Peyer's patch (tissue), 4 donors: ENCODE measurements at regions not wholly inside any gene's neighbourhood (a gene's known extent, or its start where the extent isn't known, plus 50 kb on each side); places are given as distances from the start of the nearest gene placed in this dataset.
"Not testable (repeated sequence)": the region's sequence is repeated elsewhere in the genome, so short reads cannot be mapped to it uniquely, and the experiment has no call there.

Experiments
- DNase-seq, 3 donors: peaks; one replicate each; pipeline ENCODE4 v3.0.0-alpha.2; 2017 to 2019
- H3K27ac ChIP-seq, 4 donors: fragments of 200-600 bp; sonication (generic); one replicate each; pipeline ENCODE4 v1.5.1; 2016 to 2019
- H3K27me3 ChIP-seq, 2 donors: fragments of 200-600 bp; sonication (generic); one replicate each; pipeline ENCODE4 v1.5.1; 2019
- H3K36me3 ChIP-seq, 3 donors: fragments of 200-600 bp; sonication (generic); one replicate each; pipeline ENCODE4 v1.5.1; 2016 to 2019
- H3K4me1 ChIP-seq, 4 donors: fragments of 200-600 bp; sonication (generic); one replicate each; pipeline ENCODE4 v1.5.1; 2016 to 2019
- H3K4me3 ChIP-seq, 4 donors: fragments of 200-600 bp; sonication (generic); 1 replicate in 3 of 4; 2 replicates in 1 of 4; pipeline ENCODE4 v1.5.1; 2016 to 2019; ENCODE audit warnings: mild to moderate bottlenecking in 1 of 4
- H3K9me3 ChIP-seq, 4 donors: fragments of 200-600 bp; sonication (generic); one replicate each; pipeline ENCODE4 v1.5.1; 2016 to 2019; ENCODE audit warnings: mild to moderate bottlenecking in 1 of 4
- POLR2A ChIP-seq, 2 donors: fragments of 450-650 bp; IDR thresholded peaks; one replicate each; pipeline ENCODE4 v1.5.1; 2017; ENCODE audit warnings: antibody characterized with exemption in 2 of 2, mild to moderate bottlenecking in 2 of 2, moderate library complexity in 2 of 2
- TF ChIP-seq, protein P1 (sequence below), 6 experiments: fragments of 450-650 bp in 4 of 6; fragments of 200-600 bp in 2 of 6; sonication (generic) in 1 of 6; IDR thresholded peaks; one replicate each; pipeline ENCODE4 v1.5.1; 2017 to 2019; ENCODE audit warnings: antibody characterized with exemption in 6 of 6, mild to moderate bottlenecking in 3 of 6, moderate library complexity in 1 of 6

DNA sequence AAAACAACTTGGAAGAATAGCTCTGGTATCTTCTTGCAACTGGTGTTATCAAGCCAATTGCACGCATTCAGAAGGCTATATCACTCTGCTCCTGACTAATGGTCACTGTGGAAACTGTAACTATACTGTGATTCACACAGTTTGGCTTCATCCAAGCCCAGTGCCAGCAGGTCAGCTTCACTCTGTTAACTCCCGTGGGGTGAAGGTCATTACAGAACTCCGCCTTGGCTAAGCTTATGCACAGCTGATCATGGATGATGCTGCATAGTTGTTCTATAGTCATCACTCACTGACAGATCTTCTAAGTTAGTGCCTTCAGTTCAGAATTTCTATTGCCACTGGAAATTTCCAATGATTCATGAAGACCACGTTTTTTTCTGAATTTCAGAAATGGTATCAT is 497.2 kb upstream of the NETO1 start:
- Histone ChIP-seq H3K4me1 (no peaks in the 10 kb centered on the region), H3K9me3 (no peaks in the 10 kb centered on the region), H3K4me3 (no peak overlapping the region), H3K27ac (no peak overlapping the region), H3K36me3 (no peaks in the 10 kb centered on the region), H3K27me3 (no peaks in the 10 kb centered on the region)
- no peak for TF ChIP-seq POLR2A (IDR thresholded peaks at IDR 0.05)
- TF ChIP-seq, protein P1, sequence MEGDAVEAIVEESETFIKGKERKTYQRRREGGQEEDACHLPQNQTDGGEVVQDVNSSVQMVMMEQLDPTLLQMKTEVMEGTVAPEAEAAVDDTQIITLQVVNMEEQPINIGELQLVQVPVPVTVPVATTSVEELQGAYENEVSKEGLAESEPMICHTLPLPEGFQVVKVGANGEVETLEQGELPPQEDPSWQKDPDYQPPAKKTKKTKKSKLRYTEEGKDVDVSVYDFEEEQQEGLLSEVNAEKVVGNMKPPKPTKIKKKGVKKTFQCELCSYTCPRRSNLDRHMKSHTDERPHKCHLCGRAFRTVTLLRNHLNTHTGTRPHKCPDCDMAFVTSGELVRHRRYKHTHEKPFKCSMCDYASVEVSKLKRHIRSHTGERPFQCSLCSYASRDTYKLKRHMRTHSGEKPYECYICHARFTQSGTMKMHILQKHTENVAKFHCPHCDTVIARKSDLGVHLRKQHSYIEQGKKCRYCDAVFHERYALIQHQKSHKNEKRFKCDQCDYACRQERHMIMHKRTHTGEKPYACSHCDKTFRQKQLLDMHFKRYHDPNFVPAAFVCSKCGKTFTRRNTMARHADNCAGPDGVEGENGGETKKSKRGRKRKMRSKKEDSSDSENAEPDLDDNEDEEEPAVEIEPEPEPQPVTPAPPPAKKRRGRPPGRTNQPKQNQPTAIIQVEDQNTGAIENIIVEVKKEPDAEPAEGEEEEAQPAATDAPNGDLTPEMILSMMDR (IDR thresholded peaks at IDR 0.05): no peak
- DNase-seq: no peak

DNA sequence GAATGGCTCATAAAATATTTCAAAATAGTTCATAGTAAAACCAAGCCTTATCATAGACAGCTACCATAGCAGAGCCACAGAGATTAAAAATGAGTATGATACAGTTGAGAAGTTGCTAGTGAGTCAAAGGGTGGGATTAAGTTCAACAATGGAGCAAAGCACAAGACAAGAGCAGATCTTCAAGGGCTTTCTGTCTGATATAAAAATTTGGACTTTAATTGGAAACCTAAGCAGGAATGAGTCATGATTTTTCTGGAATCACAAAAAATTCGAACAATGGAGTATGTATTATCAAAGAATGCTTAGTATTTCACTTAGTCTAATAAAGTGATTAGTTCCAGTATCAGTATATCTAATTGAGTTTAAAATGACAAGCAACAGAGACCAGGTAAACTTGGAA is 487.3 kb upstream of the NETO1 start:
- no peaks in the 10 kb centered on the region for H3K27me3 ChIP-seq
- no peaks in the 10 kb centered on the region for H3K36me3 ChIP-seq
- no peaks in the 10 kb centered on the region for H3K9me3 ChIP-seq
- no peak for DNase-seq
- no peak for TF ChIP-seq POLR2A (IDR thresholded peaks at IDR 0.05)
- TF ChIP-seq, protein P1 (IDR thresholded peaks at IDR 0.05): no peak
- no peaks in the 10 kb centered on the region for H3K4me1 ChIP-seq
- H3K4me3 ChIP-seq: no peak overlapping the region
- no peak overlapping the region for H3K27ac ChIP-seq

DNA sequence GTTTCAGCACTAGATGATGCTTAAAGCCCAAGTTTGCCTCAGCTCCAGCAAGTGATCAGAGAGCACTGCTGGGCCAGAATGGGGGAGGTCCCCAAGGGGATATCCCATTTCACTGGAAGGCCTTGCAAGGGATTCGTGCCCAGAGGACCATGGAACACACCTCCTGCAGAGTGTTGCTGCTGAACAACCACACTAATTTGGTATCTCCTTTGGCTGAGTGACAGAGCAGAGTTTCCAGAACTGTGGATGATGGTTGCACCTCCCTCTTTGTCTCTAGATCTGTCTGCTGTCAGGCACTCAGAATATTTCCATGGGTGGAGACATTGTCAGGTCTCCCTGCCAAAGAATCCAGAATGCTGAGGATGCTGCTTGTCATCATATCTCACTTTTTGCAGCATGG is 484.8 kb upstream of the NETO1 start:
- no peak for TF ChIP-seq POLR2A (IDR thresholded peaks at IDR 0.05)
- TF ChIP-seq, protein P1 (IDR thresholded peaks at IDR 0.05): no peak
- Histone ChIP-seq H3K27ac (no peak overlapping the region), H3K27me3 (no peaks in the 10 kb centered on the region), H3K4me1 (no peaks in the 10 kb centered on the region), H3K9me3 (no peaks in the 10 kb centered on the region), H3K36me3 (no peaks in the 10 kb centered on the region), H3K4me3 (no peak overlapping the region)
- DNase-seq: no peak

DNA sequence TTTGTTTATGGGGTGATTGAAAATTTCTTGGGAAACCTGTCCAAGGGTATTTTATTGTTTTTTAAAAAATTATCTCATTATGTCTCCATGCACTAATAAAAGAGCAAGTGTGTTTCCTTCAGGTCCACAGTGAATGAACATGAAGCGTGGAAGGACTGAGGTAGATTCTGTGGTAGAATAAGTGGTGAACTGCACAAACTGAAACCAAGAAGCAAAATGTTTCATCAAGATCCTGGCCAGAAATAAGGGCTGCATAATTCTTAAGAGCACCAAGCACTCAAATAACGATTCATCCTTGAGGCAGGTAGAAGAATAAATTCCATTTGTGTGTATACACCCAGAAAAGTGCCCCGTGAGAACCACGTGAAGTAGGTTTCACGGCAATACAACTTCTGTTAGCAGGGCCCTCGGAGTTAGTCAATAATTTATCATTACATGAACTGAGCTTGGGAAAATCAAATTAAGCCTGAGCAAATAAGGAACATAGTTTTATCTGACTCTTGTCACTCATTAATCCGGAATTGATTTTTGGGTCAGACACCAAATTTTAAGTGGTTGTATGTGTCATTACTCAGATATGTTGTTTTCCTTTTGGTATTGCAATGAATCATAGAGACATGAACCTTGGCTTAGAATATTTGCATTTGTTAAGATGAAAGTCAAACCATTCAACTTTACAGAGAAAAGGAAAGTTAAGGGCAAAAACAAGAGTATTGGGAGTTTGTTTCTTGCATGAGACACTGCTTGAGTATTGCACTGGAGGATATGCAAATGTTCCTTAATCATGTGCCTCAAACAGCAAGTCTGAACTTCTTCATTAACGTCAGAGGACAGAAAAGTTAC is 472.6 kb upstream of the NETO1 start:
- Histone ChIP-seq H3K27ac (no peak overlapping the region), H3K4me3 (no peak overlapping the region), H3K36me3 (no peaks in the 10 kb centered on the region), H3K4me1 (no peaks in the 10 kb centered on the region), H3K9me3 (no peaks in the 10 kb centered on the region), H3K27me3 (no peaks in the 10 kb centered on the region)
- DNase-seq: no peak
- TF ChIP-seq, protein P1 (IDR thresholded peaks at IDR 0.05): no peak
- TF ChIP-seq POLR2A (IDR thresholded peaks at IDR 0.05): no peak

DNA sequence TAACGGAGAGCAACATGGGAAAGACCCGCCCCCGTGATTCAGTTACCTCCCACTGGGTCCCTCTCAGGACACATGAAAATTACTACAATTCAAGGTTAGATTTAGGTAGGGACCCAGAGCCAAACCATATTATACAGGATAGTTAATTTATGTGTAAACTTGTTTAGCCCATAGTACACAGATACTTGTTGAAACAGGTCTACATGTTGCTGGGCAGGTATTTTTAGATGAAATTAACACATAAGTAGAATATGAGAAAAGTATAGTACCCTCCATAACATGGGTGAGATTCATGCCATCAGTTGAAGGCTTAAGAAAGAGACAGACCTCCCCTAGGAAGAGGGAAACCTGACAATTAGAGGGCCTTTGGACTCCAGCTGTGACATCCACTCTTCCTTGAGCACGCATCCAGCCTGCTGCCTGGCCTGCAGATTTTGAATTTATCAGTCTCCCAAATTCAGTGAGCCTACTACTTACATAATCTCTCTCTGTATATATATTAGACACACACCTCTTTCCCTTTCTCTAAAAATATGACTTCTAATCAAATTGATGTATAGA is 463.5 kb upstream of the NETO1 start:
- no peak for TF ChIP-seq POLR2A (IDR thresholded peaks at IDR 0.05)
- TF ChIP-seq, protein P1 (IDR thresholded peaks at IDR 0.05): no peak
- no peak overlapping the region for H3K4me3 ChIP-seq
- no peaks in the 10 kb centered on the region for H3K36me3 ChIP-seq
- no peak for DNase-seq
- H3K9me3 ChIP-seq: no peaks in the 10 kb centered on the region
- H3K27ac ChIP-seq: no peak overlapping the region
- H3K27me3 ChIP-seq: no peaks in the 10 kb centered on the region
- H3K4me1 ChIP-seq: no peaks in the 10 kb centered on the region

DNA sequence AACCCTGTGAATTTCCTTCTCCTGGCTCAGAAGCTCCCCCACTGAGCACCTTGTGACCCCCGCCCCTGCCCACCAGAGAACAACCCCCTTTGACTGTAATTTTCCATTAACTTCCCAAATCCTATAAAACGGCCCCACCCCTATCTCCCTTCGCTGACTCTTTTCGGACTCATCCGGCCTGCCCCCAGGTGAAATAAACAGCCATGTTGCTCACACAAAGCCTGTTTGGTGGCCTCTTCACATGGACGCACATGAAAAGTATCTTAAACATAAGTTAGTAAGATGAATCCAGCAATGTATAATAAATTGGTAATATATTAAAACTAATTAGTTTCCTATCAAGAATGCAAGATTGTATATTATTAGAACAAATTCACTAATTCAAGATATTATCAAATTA is 462.3 kb upstream of the NETO1 start:
- H3K4me1 ChIP-seq, H3K4me3 ChIP-seq, H3K27me3 ChIP-seq, H3K9me3 ChIP-seq, DNase-seq, H3K27ac ChIP-seq, H3K36me3 ChIP-seq: not testable (repeated sequence)

DNA sequence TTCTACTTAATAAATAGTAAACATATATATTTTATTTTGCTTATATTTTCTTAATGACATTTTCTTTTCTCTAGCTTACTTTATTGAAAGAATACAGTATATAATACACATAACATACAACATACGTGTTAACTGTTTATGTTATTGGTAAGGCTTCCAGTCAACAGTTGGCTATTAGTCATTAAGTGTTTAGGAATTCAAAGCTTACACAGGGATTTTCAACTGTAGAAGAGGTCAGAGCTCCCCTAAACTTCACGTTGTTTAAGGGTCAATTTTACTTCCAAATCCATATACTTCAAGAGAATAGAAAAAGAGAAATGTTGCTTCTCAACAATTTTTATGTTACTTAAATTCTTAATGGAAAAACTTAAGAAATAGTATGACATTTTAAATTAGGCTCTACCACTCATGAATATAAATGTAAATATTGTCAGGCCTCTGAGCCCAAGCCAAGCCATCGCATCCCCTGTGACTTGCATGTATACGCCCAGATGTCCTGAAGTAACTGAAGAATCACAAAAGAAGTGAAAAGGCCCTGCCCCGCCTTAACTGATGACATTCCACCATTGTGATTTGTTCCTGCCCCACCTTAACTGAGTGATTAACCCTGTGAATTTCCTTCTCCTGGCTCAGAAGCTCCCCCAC is 456.5 kb upstream of the NETO1 start:
- H3K27ac ChIP-seq, H3K36me3 ChIP-seq, H3K9me3 ChIP-seq, H3K4me3 ChIP-seq, H3K27me3 ChIP-seq, H3K4me1 ChIP-seq, DNase-seq: not testable (repeated sequence)
